ENCODE measurements at regions not wholly inside any gene's neighbourhood (a gene's known extent, or its start where the extent isn't known, plus 50 kb on each side); places are given as distances from the start of the nearest gene placed in this dataset.

DNA sequence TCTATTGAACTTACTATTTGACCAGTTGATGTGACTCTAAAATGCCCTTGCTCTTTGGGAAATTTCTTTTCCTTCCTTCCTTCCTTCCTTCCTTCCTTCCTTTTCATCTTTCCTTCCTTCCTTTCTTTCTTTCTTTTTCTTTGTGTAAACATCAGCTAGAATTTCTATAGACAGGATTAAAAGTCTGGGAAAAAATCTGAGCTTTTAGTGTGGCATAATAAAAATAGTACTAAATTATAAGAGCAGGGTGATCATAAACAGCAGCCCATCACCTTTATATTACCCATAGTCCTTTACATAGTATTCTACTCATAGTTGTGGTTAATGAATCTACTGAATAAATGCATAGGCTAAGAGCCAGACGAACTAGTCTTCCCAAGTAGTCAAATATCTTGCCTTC is 281.0 kb upstream of the DAB1 start:
- ATAC-seq (replicated peaks in 6 of 8), result no peak
- H3K4me1 ChIP-seq (replicated peaks in 1 of 2), result no peaks in the 10 kb centered on the region
- no peak overlapping the region for H3K27ac ChIP-seq
- H3K4me3 ChIP-seq, result no peak overlapping the region
- in situ Hi-C loops (cut with MboI; ENCODE audit: low pct_unique_long_range_greater_than_20kb in 2 of 9, low sequenced_read_pairs in 9 of 9, unreplicated experiment in 9 of 9), result loop anchor here in 1 of 9 experiments (25.0 kb wide), 1 partner anchor 107 kb away; no protein-coding TSS in a partner anchor
- 0 to 100% (median 87%) methylated on average over 1 of the region's 1 CpG; no CpG with 5 or more reads in 3 of the 10 experiments for WGBS, 10 experiments

DNA sequence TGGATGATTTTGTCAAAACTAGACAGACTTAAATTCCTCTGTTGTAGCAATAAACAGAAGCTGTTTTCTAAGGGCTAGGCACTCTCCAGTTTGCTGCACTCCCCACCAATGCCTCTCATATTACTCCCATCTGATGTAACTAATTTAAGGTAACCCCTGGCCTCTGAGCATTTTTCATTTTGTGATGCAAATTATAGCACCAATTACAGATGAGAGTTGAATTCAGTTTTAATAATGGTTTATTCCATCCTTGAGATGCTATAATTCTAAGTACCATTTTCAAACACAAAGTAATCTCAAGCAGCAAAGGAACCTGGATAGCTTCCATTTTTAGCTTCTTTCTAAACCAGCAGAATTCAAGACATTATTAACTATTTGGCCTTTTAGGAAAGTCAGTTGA is 280.4 kb upstream of the DAB1 start:
- Histone ChIP-seq H3K4me3 (no peak overlapping the region), H3K27ac (no peak overlapping the region), H3K4me1 (replicated peaks in 1 of 2) (no peaks in the 10 kb centered on the region)
- no peak for ATAC-seq (replicated peaks in 6 of 8)
- in situ Hi-C loops (cut with MboI; ENCODE audit: low pct_unique_long_range_greater_than_20kb in 2 of 9, low sequenced_read_pairs in 9 of 9, unreplicated experiment in 9 of 9), result loop anchor here in 1 of 9 experiments (25.0 kb wide), 1 partner anchor 108 kb away; no protein-coding TSS in a partner anchor

DNA sequence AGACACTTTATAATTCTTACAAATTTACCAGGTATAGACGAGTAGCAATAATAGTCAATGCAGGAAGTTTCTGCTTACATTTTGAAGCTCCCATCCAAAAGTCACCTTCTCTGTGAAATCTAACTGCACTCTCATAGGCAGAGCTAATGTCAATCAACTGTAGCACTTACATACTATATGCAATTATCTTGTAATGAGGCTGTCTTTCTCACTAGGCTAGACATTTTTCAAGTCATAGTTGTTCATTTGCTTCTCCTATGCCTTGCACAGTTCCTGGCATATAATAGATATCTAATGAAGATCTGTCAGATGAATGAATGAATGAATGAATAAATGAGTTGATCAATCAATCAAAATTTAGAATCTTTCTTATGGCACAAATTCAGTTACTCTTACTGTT is 273.0 kb upstream of the DAB1 start:
- H3K27ac ChIP-seq, result no peak overlapping the region
- H3K4me3 ChIP-seq, result no peak overlapping the region
- peaks cover 0 to 3% of the 10 kb centered on the region in 2 donors for H3K4me1 ChIP-seq (replicated peaks in 1 of 2)
- ATAC-seq (replicated peaks in 6 of 8), result no peak
- in situ Hi-C loops (cut with MboI; ENCODE audit: low pct_unique_long_range_greater_than_20kb in 2 of 9, low sequenced_read_pairs in 9 of 9, unreplicated experiment in 9 of 9), result no loop called here
- whole genome bisulfite sequencing, 10 experiments, result 17 to 100% (median 91%) methylated on average over 1 of the region's 1 CpG; no CpG with 5 or more reads in 3 of the 10 experiments

DNA sequence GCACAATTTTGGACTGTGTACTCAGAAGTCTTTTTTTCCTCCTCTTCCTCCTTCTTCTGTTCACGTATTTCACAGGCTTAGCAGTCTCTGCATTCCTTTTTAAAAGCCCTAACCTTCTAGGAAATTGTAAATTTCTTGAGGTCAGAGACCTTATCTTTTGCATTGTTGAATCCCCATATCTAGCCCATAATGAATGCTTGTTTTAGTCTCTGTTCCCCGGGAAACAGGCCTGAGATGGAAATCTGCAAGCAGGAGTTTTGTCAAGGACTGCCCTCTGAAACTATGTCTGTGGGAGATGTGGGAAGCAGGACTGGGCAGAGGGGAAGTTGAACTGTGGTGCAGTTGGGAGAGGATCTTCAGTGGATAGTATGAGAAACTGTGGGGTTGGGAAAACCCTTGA is 272.2 kb upstream of the DAB1 start:
- peak in 3 of 8 experiments; percentile 18 to 53 (median 19) for ATAC-seq (replicated peaks in 6 of 8)
- no peak overlapping the region for H3K4me3 ChIP-seq
- H3K4me1 ChIP-seq (replicated peaks in 1 of 2), result peaks cover 0 to 3% of the 10 kb centered on the region in 2 donors
- WGBS, 10 experiments, result 0 to 73% (median 51%) methylated on average over 1 to 2 of the region's 2 CpGs
- no peak overlapping the region for H3K27ac ChIP-seq
- in situ Hi-C loops (cut with MboI; ENCODE audit: low pct_unique_long_range_greater_than_20kb in 2 of 9, low sequenced_read_pairs in 9 of 9, unreplicated experiment in 9 of 9), result no loop called here

DNA sequence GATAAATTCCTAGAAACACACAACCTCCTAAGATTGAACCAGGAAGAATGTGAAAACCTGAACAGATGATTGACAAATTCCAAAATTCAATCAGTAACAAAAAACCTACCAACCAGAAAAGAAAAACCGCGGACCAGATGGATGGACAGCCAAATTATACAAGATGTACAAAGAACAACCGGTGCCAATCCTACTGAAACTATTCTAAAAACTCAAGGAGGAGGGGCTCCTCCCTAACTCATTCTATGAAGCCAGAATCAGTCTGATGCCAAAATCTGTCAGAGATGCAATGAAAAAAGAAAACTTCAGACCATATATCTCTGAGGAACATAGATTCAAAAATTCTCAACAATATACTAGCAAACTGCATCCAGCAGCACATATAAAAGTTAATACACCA is 262.4 kb upstream of the DAB1 start:
- ATAC-seq (replicated peaks in 6 of 8), result no peak
- Histone ChIP-seq H3K4me3 (no peak overlapping the region), H3K27ac (no peak overlapping the region), H3K4me1 (replicated peaks in 1 of 2) (no peaks in the 10 kb centered on the region)
- 4 to 100% (median 94%) methylated on average over 2 to 3 of the region's 3 CpGs; no CpG with 5 or more reads in 2 of the 10 experiments for WGBS, 10 experiments
- in situ Hi-C loops (cut with MboI; ENCODE audit: low pct_unique_long_range_greater_than_20kb in 2 of 9, low sequenced_read_pairs in 9 of 9, unreplicated experiment in 9 of 9), result no loop called here

DNA sequence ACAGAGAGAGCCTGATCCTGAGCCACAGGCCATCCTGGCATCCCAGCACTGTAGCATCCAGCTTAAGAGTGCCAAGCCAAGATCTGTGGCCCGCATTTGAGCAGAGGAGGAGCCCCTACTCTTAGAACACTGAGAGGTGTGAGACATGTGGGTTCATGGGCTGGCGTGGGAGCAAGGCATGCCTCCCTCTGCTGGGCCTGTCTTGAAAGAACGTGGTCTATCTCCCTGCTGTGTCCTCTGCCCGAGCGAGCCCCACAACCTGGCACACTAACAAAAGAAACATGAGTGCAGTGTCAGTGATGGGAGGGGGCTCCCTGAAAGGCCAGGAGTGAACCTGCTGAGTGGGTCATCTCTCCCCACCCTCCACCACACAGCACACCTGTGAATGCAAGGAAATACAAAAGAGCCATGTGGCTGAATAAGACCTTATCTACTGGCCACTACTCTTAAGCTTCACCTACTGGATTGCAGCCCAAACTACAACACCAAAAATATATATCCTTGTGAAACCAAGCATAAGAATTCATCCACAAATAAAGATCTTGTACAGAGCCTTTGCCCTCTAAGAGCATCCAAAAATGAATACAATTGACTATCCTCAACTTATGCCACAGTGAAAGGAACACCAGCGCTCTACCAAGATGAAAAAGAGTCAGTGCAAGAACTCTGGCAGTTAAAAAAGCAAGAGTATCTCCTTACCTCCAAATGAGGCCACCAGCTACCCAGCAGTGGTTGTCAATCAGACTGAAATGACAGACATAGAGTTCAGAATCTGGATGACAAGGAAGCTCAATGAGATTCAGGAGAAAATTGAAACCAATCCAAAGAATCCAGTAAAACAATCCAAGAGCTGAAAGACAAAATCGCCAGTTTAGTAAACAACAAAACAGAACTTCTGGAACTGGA is 259.4 kb upstream of the DAB1 start:
- Histone ChIP-seq H3K27ac (no peak overlapping the region), H3K4me3 (no peak overlapping the region), H3K4me1 (replicated peaks in 1 of 2) (no peaks in the 10 kb centered on the region)
- in situ Hi-C loops (cut with MboI; ENCODE audit: low pct_unique_long_range_greater_than_20kb in 2 of 9, low sequenced_read_pairs in 9 of 9, unreplicated experiment in 9 of 9), result no loop called here
- ATAC-seq (replicated peaks in 6 of 8), result peak in 1 of 8 experiments; percentile 29
- 0 to 71% (median 54%) methylated on average over 1 to 5 of the region's 7 CpGs for WGBS, 10 experiments

DNA sequence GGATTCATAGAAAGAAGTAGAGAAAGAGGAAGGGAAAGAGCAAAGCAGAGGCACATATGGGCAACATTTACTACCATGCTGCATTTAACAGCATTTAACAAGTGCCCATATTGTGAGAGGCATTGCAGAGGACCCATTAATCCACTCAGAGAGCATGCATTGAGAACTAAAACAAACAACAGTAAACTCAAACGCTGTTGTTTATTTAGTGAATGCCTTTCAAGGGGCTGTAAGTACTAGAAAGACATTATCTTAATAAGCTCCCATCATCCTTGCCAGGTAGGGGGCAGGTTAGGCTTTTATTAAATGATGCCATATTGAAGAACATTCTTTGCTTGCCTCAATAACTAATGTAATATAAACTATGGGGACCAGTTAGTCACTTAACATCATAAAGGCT is 254.3 kb upstream of the DAB1 start:
- no peak overlapping the region for H3K27ac ChIP-seq
- in situ Hi-C loops (cut with MboI; ENCODE audit: low pct_unique_long_range_greater_than_20kb in 2 of 9, low sequenced_read_pairs in 9 of 9, unreplicated experiment in 9 of 9), result no loop called here

DNA sequence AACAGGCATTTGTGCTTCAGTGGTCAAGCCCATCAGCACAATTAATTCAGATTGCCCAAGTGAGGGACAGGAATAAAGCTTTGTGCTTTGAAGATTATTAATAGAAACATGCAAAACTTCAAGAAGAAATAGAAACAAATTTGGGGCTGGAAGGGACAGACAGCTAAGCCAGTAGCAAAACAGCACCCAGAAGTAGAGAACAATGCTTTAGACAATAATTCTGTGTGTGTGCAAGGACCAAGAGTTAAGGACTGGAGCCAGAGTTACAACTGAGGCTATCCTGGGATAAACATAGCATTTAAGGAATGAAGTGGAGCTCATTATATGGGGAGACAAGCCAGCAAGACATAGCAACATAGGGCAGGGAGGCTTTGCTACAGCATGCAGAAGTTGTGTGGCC is 251.9 kb upstream of the DAB1 start:
- Histone ChIP-seq H3K4me1 (replicated peaks in 1 of 2) (peaks cover 0 to 7% of the 10 kb centered on the region in 2 donors), H3K4me3 (no peak overlapping the region), H3K27ac (no peak overlapping the region)
- ATAC-seq (replicated peaks in 6 of 8), result no peak
- in situ Hi-C loops (cut with MboI; ENCODE audit: low pct_unique_long_range_greater_than_20kb in 2 of 9, low sequenced_read_pairs in 9 of 9, unreplicated experiment in 9 of 9), result no loop called here

More for the DNA sequence above, 254.3 kb upstream of the DAB1 start:
- ATAC-seq (replicated peaks in 6 of 8), result peak in 1 of 8 experiments; percentile 12
- 0 to 13% (median 5%) methylated on average over 1 of the region's 1 CpG; no CpG with 5 or more reads in 4 of the 10 experiments for WGBS, 10 experiments
- H3K4me3 ChIP-seq, result no peak overlapping the region
- peaks cover 0 to 7% of the 10 kb centered on the region in 2 donors for H3K4me1 ChIP-seq (replicated peaks in 1 of 2)

DNA sequence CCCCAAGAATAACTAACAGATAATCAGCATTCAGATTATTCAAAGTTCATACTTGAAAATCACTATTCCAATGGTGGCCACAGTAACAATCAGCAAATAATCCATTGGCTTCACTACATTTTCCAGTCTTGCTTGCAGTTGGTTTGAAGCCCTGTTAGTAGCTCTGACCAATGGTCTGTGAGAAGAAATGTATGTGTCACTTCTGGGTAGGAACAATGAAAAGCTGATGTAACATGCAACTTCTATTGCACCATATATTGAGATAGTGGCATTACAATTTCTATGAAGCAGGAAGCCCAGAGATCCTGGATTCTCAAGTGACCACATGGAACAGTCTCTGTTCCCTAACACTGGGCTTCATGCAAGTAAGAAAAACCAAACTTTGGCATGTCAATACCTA is 250.9 kb upstream of the DAB1 start:
- in situ Hi-C loops (cut with MboI; ENCODE audit: low pct_unique_long_range_greater_than_20kb in 2 of 9, low sequenced_read_pairs in 9 of 9, unreplicated experiment in 9 of 9), result no loop called here
- peak in 6 of 8 experiments; percentile 50 to 96 (median 76) for ATAC-seq (replicated peaks in 6 of 8)
- Histone ChIP-seq H3K27ac (no peak overlapping the region), H3K4me3 (no peak overlapping the region), H3K4me1 (replicated peaks in 1 of 2) (peaks cover 0 to 7% of the 10 kb centered on the region in 2 donors)

DNA sequence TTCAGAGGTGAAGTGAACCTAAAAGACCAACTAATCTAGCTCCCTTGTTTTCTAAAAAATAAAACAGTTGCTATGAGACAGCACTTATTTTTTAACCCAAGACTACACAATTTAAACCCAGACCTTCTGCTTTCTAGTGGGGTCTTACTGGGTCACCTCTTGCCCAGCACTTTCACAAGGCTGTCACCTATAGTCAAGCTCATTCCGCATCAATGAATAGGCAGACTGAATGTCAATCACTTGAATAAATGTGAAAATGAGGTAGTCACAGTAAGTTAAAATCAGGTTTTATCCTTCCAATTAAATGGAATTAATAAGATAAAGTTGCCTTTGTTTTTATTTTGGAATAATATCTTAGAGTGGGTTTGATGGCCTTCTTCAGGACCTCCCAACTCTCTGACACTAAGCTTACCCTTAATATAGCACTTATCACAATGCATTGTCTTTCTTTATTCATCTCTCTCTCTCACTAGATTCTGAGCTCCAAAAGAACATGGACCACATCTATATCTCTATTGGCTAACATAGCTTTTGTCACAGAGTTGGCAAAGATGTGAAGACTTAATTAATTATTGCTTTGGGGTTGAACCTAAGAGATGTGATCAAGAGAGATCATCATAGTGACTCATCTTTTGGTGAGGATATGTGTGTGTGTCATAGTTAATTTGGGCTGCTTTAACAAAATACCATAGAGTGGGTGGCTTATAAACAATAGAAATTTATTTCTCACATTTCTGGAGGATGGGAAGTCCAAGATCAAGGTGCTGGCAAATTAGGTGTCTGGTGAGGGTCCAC is 248.7 kb upstream of the DAB1 start:
- Histone ChIP-seq H3K4me3 (no peak overlapping the region), H3K27ac (no peak overlapping the region), H3K4me1 (replicated peaks in 1 of 2) (peaks cover 0 to 7% of the 10 kb centered on the region in 2 donors)
- ATAC-seq (replicated peaks in 6 of 8), result peak in 1 of 8 experiments; percentile 19
- in situ Hi-C loops (cut with MboI; ENCODE audit: low pct_unique_long_range_greater_than_20kb in 2 of 9, low sequenced_read_pairs in 9 of 9, unreplicated experiment in 9 of 9), result no loop called here
- 80 to 100% (median 100%) methylated on average over 1 of the region's 1 CpG; no CpG with 5 or more reads in 1 of the 10 experiments for WGBS, 10 experiments

DNA sequence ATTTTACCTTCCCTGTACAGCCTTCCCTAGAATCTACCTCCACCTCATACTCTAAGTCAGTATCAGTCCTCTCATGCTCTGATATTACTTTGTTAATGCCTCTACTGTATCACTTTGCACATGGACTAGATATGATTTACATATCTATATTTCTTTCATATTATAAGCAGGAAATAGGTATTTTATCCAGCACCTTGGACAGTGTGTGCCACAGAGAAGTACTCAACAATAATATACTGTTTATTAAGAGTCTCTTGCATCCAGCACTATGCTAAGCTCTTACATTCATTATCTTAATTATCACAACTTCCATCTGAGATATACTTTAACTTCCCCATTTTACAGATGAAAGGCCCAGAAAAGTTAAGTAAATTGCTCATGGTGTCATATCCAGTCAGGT is 247.9 kb upstream of the DAB1 start:
- Histone ChIP-seq H3K4me3 (no peak overlapping the region), H3K4me1 (replicated peaks in 1 of 2) (peaks cover 0 to 7% of the 10 kb centered on the region in 2 donors), H3K27ac (no peak overlapping the region)
- no peak for ATAC-seq (replicated peaks in 6 of 8)
- in situ Hi-C loops (cut with MboI; ENCODE audit: low pct_unique_long_range_greater_than_20kb in 2 of 9, low sequenced_read_pairs in 9 of 9, unreplicated experiment in 9 of 9), result no loop called here

DNA sequence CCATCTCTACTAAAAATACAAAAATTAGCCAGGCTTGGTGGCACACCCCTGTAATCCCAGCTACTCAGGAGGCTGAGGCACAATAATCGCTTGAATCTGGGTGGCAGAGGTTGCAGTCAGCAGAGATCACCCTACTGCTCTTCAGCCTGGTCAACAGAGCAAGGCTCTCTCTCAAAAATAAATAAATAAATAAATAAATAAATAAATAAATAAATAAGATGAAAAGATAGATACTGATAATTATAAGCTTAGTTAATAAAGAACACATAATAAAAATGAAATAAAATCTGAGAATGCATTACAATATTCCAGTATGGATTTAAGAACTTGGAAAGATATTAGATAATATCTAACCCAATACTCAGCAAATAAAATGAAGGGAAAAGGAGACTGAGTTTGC is 235.9 kb upstream of the DAB1 start:
- Histone ChIP-seq H3K4me3 (no peak overlapping the region), H3K4me1 (replicated peaks in 1 of 2) (no peaks in the 10 kb centered on the region), H3K27ac (no peak overlapping the region)
- in situ Hi-C loops (cut with MboI; ENCODE audit: low pct_unique_long_range_greater_than_20kb in 2 of 9, low sequenced_read_pairs in 9 of 9, unreplicated experiment in 9 of 9), result no loop called here
- 0 to 100% (median 100%) methylated on average over 1 of the region's 1 CpG; no CpG with 5 or more reads in 1 of the 10 experiments for WGBS, 10 experiments
- no peak for ATAC-seq (replicated peaks in 6 of 8)

DNA sequence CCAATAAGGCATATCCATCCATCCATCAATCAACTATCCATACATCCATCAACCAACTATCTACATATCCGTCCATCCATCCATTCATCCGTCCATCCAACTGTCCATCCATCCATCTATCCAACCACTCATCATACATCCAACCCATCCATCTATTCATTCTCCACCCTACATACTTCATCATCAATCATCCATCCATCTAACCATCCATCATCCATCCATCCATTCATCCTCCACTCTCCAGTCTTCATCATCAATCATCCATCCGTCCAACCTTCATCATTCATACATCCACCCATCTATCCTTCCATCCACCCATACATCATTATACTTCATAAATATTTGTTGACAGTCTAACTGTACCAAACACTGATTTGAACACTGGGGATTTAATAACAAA is 231.3 kb upstream of the DAB1 start:
- ATAC-seq (replicated peaks in 6 of 8), result no peak
- whole genome bisulfite sequencing, 10 experiments, result 21 to 93% (median 79%) methylated on average over 3 of the region's 3 CpGs; no CpG with 5 or more reads in 1 of the 10 experiments
- in situ Hi-C loops (cut with MboI; ENCODE audit: low pct_unique_long_range_greater_than_20kb in 2 of 9, low sequenced_read_pairs in 9 of 9, unreplicated experiment in 9 of 9), result no loop called here
- Histone ChIP-seq H3K4me3 (no peak overlapping the region), H3K4me1 (replicated peaks in 1 of 2) (no peaks in the 10 kb centered on the region), H3K27ac (no peak overlapping the region)

Measured in motor neuron (in vitro differentiated cells).